ENCODE measurements at regions not wholly inside any gene's neighbourhood (a gene's known extent, or its start where the extent isn't known, plus 50 kb on each side); places are given as distances from the start of the nearest gene placed in this dataset.

DNA sequence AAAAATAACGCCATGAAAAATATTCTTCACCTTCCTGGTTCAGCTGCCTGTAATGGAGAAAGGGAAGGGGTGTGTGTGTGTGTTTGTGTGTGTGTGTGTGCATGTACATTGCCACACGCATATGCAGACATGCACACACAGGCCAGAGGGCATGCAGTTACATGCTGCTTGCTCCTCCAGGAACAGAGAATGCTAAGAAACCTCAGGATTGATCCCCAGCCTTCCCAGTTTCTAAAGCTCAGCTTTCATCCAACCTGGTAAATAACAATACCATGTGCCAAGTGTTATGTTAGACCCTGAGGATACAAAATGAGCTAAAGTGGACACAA lies 241.7 kb downstream of the SPTSSA start:
- no peak overlapping the region for H3K27ac Mint-ChIP-seq
- peaks cover 7% of the 10 kb centered on the region for H3K4me1 Mint-ChIP-seq (ENCODE audit: low read depth)
- H3K4me3 Mint-ChIP-seq = no peak overlapping the region
- intact Hi-C loops (cut with micrococcal nuclease) = no loop called here
- peaks cover 18% of the 10 kb centered on the region for H3K27me3 Mint-ChIP-seq
- H3K36me3 Mint-ChIP-seq (ENCODE audit: low read depth) = no peaks in the 10 kb centered on the region
- no peaks in the 10 kb centered on the region for H3K9me3 Mint-ChIP-seq

- Mint-ChIP-seq H3K27me3 (peaks cover 18% of the 10 kb centered on the region), H3K27ac (no peak overlapping the region), H3K4me1 (ENCODE audit: low read depth) (peaks cover 7% of the 10 kb centered on the region), H3K4me3 (no peak overlapping the region), H3K9me3 (no peaks in the 10 kb centered on the region), H3K36me3 (ENCODE audit: low read depth) (no peaks in the 10 kb centered on the region)
- intact Hi-C loops (cut with micrococcal nuclease) = no loop called here
These were observed 242.2 kb downstream of the SPTSSA start for GRCh38 chr14:34219661-34220377.

DNA sequence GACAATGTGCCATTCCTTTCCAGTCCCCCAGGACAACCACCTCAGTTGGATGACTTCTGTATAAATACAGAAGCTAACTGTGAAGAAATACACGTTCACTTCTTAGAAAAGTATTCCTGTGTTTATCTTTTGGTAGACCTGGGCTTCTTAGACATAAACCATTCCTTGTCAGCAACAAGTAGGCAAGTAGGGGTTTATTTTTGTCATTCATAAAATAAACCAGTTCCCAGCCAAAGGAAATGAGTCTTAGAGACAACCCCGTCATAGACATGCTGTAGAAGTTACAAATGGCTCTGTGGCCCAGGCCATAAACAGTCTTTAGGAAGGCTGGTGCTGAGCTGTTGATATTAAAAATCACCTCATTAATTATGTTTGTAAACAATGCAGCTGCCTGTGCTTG lies 243.2 kb downstream of the SPTSSA start:
- H3K27ac Mint-ChIP-seq = no peak overlapping the region
- intact Hi-C loops (cut with micrococcal nuclease) = no loop called here
- H3K36me3 Mint-ChIP-seq (ENCODE audit: low read depth) = no peaks in the 10 kb centered on the region
- peaks cover 7% of the 10 kb centered on the region for H3K4me1 Mint-ChIP-seq (ENCODE audit: low read depth)
- H3K27me3 Mint-ChIP-seq = peaks cover 18% of the 10 kb centered on the region
- no peaks in the 10 kb centered on the region for H3K9me3 Mint-ChIP-seq
- H3K4me3 Mint-ChIP-seq = no peak overlapping the region

DNA sequence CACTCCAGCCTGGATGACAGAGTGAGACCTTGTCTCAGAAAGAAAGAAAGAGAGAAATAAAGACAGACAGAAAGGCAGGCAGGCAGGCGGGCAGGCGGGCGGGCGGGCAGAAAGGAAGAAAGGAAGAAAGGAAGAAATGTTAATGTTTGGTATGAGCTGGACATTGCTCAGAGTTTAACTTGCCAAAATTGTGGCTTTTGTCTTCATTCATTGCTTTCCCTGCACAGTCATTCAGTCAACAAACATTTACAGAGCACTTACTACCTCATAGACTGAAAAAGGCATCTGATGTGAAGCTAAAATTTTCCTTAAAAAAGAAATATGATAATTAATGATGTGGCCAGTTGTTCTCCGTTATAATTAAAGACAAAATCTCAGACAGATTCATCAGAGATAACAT lies 247.1 kb downstream of the SPTSSA start:
- Mint-ChIP-seq H3K4me1 (ENCODE audit: low read depth) (no peaks in the 10 kb centered on the region), H3K27ac (no peak overlapping the region), H3K36me3 (ENCODE audit: low read depth) (no peaks in the 10 kb centered on the region), H3K9me3 (no peaks in the 10 kb centered on the region), H3K4me3 (no peak overlapping the region), H3K27me3 (peaks cover 19% of the 10 kb centered on the region)
- intact Hi-C loops (cut with micrococcal nuclease) = no loop called here

DNA sequence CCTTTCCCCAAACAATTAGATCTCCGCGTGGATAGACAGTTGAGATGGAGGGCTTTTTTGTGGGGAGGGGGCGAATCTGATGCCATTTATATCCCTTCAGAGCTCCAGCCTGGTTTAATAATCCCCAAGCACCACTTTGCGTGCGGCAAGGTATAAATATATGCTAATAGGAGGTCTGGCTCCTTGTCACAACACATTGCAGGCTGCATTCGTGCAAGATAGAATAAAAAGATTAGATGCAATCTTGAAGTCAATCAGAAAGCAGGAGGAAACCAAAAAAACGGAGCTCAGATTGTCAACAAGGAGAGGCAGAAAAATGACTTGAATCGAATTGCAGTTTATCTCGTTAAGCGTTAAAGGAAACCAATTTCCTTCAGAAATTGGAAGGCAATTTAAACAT lies 248.7 kb downstream of the SPTSSA start:
- intact Hi-C loops (cut with micrococcal nuclease) = no loop called here
- no peak overlapping the region for H3K4me3 Mint-ChIP-seq
- H3K4me1 Mint-ChIP-seq (ENCODE audit: low read depth) = no peaks in the 10 kb centered on the region
- H3K27me3 Mint-ChIP-seq = peaks cover 27% of the 10 kb centered on the region
- no peaks in the 10 kb centered on the region for H3K9me3 Mint-ChIP-seq
- H3K36me3 Mint-ChIP-seq (ENCODE audit: low read depth) = no peaks in the 10 kb centered on the region
- H3K27ac Mint-ChIP-seq = no peak overlapping the region

DNA sequence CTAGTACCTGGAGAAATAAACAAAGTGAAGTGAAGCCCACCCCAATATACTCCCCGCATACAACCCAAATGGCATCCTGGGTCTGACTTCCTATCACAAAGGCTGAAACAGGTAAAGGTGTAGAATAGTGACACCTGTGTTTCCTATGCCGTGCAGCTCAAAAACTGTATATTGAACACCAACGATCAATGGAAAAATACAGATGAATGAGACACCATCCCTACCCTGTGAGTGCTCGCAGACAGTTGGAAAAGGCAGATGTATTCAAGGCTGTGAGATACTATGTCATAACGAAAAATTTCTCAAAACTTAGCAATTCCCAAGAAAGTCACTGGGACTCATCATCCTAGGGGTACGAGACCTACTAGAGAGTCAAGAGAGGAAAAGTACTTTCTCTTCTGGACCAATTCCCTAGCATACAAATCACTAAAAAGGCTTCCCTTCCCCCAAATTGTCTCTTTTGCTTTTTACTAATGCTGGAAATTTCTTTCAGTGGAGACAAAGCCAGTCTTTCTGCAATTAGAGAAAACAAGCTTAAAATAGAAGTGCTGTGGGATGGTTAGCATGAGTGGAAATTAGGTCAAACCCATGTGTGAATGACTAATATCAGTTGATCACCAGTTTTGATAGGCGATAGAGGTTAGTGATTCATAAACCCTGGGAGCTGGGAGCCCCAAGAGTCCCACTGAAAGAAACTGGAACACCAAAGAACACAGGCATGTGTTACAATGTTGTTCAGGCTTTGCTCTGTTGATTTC lies 249.7 kb downstream of the SPTSSA start:
- intact Hi-C loops (cut with micrococcal nuclease) = no loop called here
- Mint-ChIP-seq H3K9me3 (no peaks in the 10 kb centered on the region), H3K4me3 (no peak overlapping the region), H3K27me3 (peaks cover 28% of the 10 kb centered on the region), H3K27ac (no peak overlapping the region), H3K4me1 (ENCODE audit: low read depth) (no peaks in the 10 kb centered on the region), H3K36me3 (ENCODE audit: low read depth) (no peaks in the 10 kb centered on the region)

DNA sequence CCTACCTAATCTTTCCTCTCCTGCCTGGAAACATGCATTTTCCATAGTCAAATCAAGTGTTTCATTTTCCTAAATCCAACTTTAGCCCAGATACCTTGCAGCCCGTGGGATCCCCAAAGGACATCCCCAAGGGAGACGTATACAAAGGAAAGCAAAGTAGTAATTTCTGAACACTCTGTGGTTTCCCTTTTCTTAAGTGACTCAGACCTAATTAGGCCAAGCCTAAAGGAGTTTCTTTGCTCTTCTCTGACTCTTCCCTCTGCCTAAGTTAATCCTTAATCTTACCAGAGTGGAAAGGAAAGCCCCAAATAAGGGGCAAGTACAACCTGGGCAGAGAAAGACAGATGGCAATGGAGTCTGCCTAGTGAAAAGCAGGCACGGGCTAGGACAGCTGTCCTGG lies 250.3 kb downstream of the SPTSSA start:
- Mint-ChIP-seq H3K4me3 (no peak overlapping the region), H3K27me3 (peaks cover 28% of the 10 kb centered on the region), H3K9me3 (no peaks in the 10 kb centered on the region), H3K4me1 (ENCODE audit: low read depth) (no peaks in the 10 kb centered on the region), H3K27ac (no peak overlapping the region), H3K36me3 (ENCODE audit: low read depth) (no peaks in the 10 kb centered on the region)
- intact Hi-C loops (cut with micrococcal nuclease) = no loop called here

DNA sequence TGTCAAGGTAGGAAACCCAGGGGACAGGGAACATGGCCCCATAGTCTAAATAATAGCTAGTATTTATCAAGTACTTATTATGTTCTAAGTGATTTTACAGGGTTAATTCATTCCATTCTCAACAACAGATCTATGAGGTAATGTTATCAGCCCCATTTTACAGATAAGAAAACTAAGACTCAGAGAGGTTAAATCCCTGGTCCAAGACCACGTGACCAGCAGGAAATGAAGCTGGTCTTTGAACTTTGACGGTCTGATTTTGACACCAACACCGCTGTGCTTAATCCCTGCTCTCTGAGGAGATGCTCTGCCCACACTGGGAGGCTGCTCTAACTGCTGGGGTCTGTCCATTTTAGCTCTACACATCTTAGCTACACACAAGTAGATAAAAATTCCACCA lies 253.5 kb downstream of the SPTSSA start:
- Mint-ChIP-seq H3K27ac (no peak overlapping the region), H3K36me3 (ENCODE audit: low read depth) (no peaks in the 10 kb centered on the region), H3K9me3 (peaks cover 12% of the 10 kb centered on the region), H3K4me3 (no peak overlapping the region), H3K27me3 (peaks cover 35% of the 10 kb centered on the region), H3K4me1 (ENCODE audit: low read depth) (no peaks in the 10 kb centered on the region)
- intact Hi-C loops (cut with micrococcal nuclease) = no loop called here

GRCh38 chr14:34205799-34206198 lies 254.9 kb upstream of the EGLN3 start:
- no peaks in the 10 kb centered on the region for H3K4me1 Mint-ChIP-seq (ENCODE audit: low read depth)
- no peaks in the 10 kb centered on the region for H3K36me3 Mint-ChIP-seq (ENCODE audit: low read depth)
- intact Hi-C loops (cut with micrococcal nuclease) = no loop called here
- no peak overlapping the region for H3K4me3 Mint-ChIP-seq
- peaks cover 31% of the 10 kb centered on the region for H3K27me3 Mint-ChIP-seq
- peaks cover 12% of the 10 kb centered on the region for H3K9me3 Mint-ChIP-seq
- H3K27ac Mint-ChIP-seq = no peak overlapping the region

- no peak overlapping the region for H3K4me3 Mint-ChIP-seq
- H3K27me3 Mint-ChIP-seq = peaks cover 34% of the 10 kb centered on the region
- no peak overlapping the region for H3K27ac Mint-ChIP-seq
- no peaks in the 10 kb centered on the region for H3K36me3 Mint-ChIP-seq (ENCODE audit: low read depth)
- intact Hi-C loops (cut with micrococcal nuclease) = no loop called here
- no peaks in the 10 kb centered on the region for H3K4me1 Mint-ChIP-seq (ENCODE audit: low read depth)
- peaks cover 12% of the 10 kb centered on the region for H3K9me3 Mint-ChIP-seq
These were observed 253.9 kb upstream of the EGLN3 start for GRCh38 chr14:34204774-34205173.

DNA sequence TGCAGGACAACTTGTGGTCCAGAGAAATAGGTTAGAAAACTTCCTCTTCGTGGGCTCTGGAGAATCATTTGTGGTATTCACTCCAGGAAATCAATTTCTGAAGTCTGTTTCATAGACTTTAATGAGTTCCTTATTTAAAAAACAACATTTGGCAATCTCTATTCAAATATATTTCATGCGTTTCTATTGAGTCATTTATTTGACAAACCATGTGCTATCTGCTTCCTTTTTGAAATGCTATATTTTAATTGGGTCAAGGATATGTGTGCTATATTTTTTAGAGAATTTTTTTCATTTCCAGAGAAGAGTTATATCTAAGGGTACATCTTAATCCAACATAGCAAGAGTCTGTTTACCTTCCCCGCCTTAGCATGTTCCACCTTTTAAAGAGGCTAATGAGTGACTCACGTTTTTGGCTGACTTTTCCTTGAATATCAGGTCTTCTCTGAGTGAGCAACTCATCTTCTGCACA lies 252.4 kb upstream of the EGLN3 start:
- Mint-ChIP-seq H3K27ac (no peak overlapping the region), H3K4me3 (no peak overlapping the region), H3K4me1 (ENCODE audit: low read depth) (no peaks in the 10 kb centered on the region), H3K36me3 (ENCODE audit: low read depth) (no peaks in the 10 kb centered on the region), H3K9me3 (peaks cover 12% of the 10 kb centered on the region), H3K27me3 (peaks cover 38% of the 10 kb centered on the region)
- intact Hi-C loops (cut with micrococcal nuclease) = no loop called here

DNA sequence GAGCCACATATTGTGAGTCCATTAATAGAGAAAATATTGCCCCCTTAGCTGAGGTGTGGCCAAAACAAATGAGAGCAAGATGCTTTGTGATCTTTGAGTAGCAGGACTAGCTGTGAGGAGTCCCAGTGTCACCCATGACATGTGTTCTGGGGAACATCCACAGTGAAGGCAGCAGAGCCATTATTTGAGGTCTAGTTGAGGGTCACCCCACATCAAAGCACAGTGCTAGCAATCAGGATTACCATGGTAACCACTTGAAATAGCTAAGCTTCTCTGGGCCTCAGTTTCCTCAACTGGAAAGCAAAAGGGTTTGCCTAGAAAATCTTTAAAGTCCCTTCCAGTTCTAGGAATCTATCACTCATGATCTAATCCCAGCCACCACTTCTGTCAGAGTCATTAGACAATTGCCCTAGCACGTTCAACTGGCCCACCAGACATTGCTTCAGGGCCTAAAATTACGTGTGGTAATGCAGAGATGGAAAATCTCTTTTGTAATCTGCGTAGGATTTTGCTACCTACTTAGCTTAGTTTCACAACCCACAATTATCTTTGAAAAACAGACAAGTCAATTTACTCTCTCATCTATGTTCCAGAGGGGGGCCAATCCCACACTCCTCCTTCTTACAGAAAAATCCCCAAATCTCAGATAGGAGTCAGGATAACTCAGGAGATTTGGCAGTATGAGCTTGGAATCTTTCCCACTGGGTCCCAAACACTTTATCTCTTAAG lies 251.2 kb upstream of the EGLN3 start:
- H3K27me3 Mint-ChIP-seq = peaks cover 42% of the 10 kb centered on the region
- H3K4me1 Mint-ChIP-seq (ENCODE audit: low read depth) = no peaks in the 10 kb centered on the region
- H3K36me3 Mint-ChIP-seq (ENCODE audit: low read depth) = no peaks in the 10 kb centered on the region
- intact Hi-C loops (cut with micrococcal nuclease) = no loop called here
- H3K9me3 Mint-ChIP-seq = peaks cover 12% of the 10 kb centered on the region
- no peak overlapping the region for H3K4me3 Mint-ChIP-seq
- H3K27ac Mint-ChIP-seq = no peak overlapping the region

GRCh38 chr14:34199585-34199984 lies 248.7 kb upstream of the EGLN3 start:
- intact Hi-C loops (cut with micrococcal nuclease) = no loop called here
- peaks cover 45% of the 10 kb centered on the region for H3K27me3 Mint-ChIP-seq
- H3K9me3 Mint-ChIP-seq = no peaks in the 10 kb centered on the region
- H3K4me3 Mint-ChIP-seq = no peak overlapping the region
- H3K4me1 Mint-ChIP-seq (ENCODE audit: low read depth) = no peaks in the 10 kb centered on the region
- H3K27ac Mint-ChIP-seq = no peak overlapping the region
- H3K36me3 Mint-ChIP-seq (ENCODE audit: low read depth) = no peaks in the 10 kb centered on the region

- no peak overlapping the region for H3K4me3 Mint-ChIP-seq
- no peaks in the 10 kb centered on the region for H3K4me1 Mint-ChIP-seq (ENCODE audit: low read depth)
- intact Hi-C loops (cut with micrococcal nuclease) = no loop called here
- H3K27ac Mint-ChIP-seq = no peak overlapping the region
- H3K27me3 Mint-ChIP-seq = peaks cover 45% of the 10 kb centered on the region
- no peaks in the 10 kb centered on the region for H3K36me3 Mint-ChIP-seq (ENCODE audit: low read depth)
- H3K9me3 Mint-ChIP-seq = no peaks in the 10 kb centered on the region
These were observed 247.2 kb upstream of the EGLN3 start for GRCh38 chr14:34198096-34198495.

All from dendritic cell treated with granulocyte-macrophage colony-stimulating factor and Interleukin-4, amounts not matched to agents 40 ng/mL and 50 ng/mL, for 4 days (primary cell).